H9 (cell line): ENCODE measurements at regions not wholly inside any gene's neighbourhood (a gene's known extent, or its start where the extent isn't known, plus 50 kb on each side); places are given as distances from the start of the nearest gene placed in this dataset.

Experiments
- DNase-seq: peaks from one replicate; pipeline ENCODE4 v3.0.0-alpha.2; 2017
- H2AFZ ChIP-seq: one replicate; pipeline ENCODE4 v1.6.1; 2013; ENCODE audit warnings: mild to moderate bottlenecking, low read length, control low read depth, moderate library complexity
- H2AK5ac ChIP-seq: 2 replicates; pipeline ENCODE4 v1.6.1; 2013; ENCODE audit warnings: low read length, control low read depth, mixed read lengths; ENCODE audit not compliant: insufficient read length
- H2BK120ac ChIP-seq: one replicate; pipeline ENCODE4 v1.6.1; 2013; ENCODE audit warnings: low read depth, mild to moderate bottlenecking, low read length, control low read depth, inconsistent platforms; ENCODE audit not compliant: poor library complexity, severe bottlenecking
- H2BK12ac ChIP-seq: 2 replicates; pipeline ENCODE4 v1.6.1; 2013; ENCODE audit warnings: low read length, control low read depth, mixed read lengths, low read depth; ENCODE audit not compliant: insufficient read length
- H2BK15ac ChIP-seq: 2 replicates; pipeline ENCODE4 v1.6.1; 2013; ENCODE audit warnings: low read depth, low read length, control low read depth
- H2BK20ac ChIP-seq: one replicate; pipeline ENCODE4 v1.6.1; 2013; ENCODE audit warnings: low read depth, mild to moderate bottlenecking, low read length, control low read depth, inconsistent platforms; ENCODE audit not compliant: poor library complexity, severe bottlenecking
- H2BK5ac ChIP-seq: 2 replicates; pipeline ENCODE4 v1.6.1; 2013; ENCODE audit warnings: low read length, control low read depth, mixed read lengths; ENCODE audit not compliant: insufficient read length
- H3K14ac ChIP-seq: 2 replicates; pipeline ENCODE4 v1.6.1; 2013; ENCODE audit warnings: low read length, control low read depth; ENCODE audit not compliant: insufficient read depth
- H3K18ac ChIP-seq: 2 replicates; pipeline ENCODE4 v1.6.1; 2013; ENCODE audit warnings: low read depth, mild to moderate bottlenecking, mixed read lengths, low read length, control low read depth; ENCODE audit not compliant: insufficient read length
- H3K23ac ChIP-seq: 2 replicates; pipeline ENCODE4 v1.6.1; 2013; ENCODE audit warnings: low read length, control low read depth, mixed read lengths, low read depth; ENCODE audit not compliant: insufficient read length
- H3K23me2 ChIP-seq: 2 replicates; pipeline ENCODE4 v1.6.1; 2013; ENCODE audit warnings: low read depth, mild to moderate bottlenecking, mixed read lengths, low read length, control low read depth; ENCODE audit not compliant: insufficient read length, poor library complexity, severe bottlenecking
- H3K27ac ChIP-seq: 2 replicates; pipeline ENCODE4 v1.5.1; 2013; ENCODE audit warnings: low read length, control low read depth, mixed read lengths, low read depth; ENCODE audit not compliant: insufficient read length
- H3K27me3 ChIP-seq: 2 replicates; pipeline ENCODE4 v1.6.1; 2013; ENCODE audit warnings: low read length, control low read depth, inconsistent platforms; ENCODE audit not compliant: insufficient read depth
- H3K4ac ChIP-seq: 2 replicates; pipeline ENCODE4 v1.6.1; 2013; ENCODE audit warnings: low read depth, mild to moderate bottlenecking, control low read depth, inconsistent platforms, low read length, moderate library complexity
- H3K4me1 ChIP-seq: 2 replicates; pipeline ENCODE4 v1.6.1; 2013; ENCODE audit warnings: low read length, control low read depth, inconsistent platforms; ENCODE audit not compliant: insufficient read depth
- H3K4me2 ChIP-seq: 2 replicates; pipeline ENCODE4 v1.6.1; 2013; ENCODE audit warnings: low read length, control low read depth, mixed read lengths; ENCODE audit not compliant: insufficient read length, insufficient read depth
- H3K56ac ChIP-seq: 2 replicates; pipeline ENCODE4 v1.6.1; 2013; ENCODE audit warnings: low read depth, mild to moderate bottlenecking, mixed read lengths, low read length, control low read depth; ENCODE audit not compliant: insufficient read length
- H3K79me1 ChIP-seq: 2 replicates; pipeline ENCODE4 v1.6.1; 2013; ENCODE audit warnings: low read depth, mild to moderate bottlenecking, moderate library complexity, low read length, control low read depth, inconsistent platforms; ENCODE audit not compliant: insufficient read depth, poor library complexity, severe bottlenecking
- H3K79me2 ChIP-seq: 2 replicates; pipeline ENCODE4 v1.6.1; 2013; ENCODE audit warnings: low read length, control low read depth, inconsistent platforms; ENCODE audit not compliant: insufficient read depth
- H3K9ac ChIP-seq: 2 replicates; pipeline ENCODE4 v1.6.1; 2013; ENCODE audit warnings: low read length, control low read depth, mixed read lengths; ENCODE audit not compliant: insufficient read length; ENCODE audit errors: extremely low read depth
- H3K9me3 ChIP-seq: one replicate; pipeline ENCODE4 v1.6.1; 2013; ENCODE audit warnings: low read depth, low read length, inconsistent platforms; ENCODE audit not compliant: control insufficient read depth
- H3T11ph ChIP-seq: one replicate; pipeline ENCODE4 v1.6.1; 2013; ENCODE audit warnings: mild to moderate bottlenecking, low read length, control low read depth, inconsistent platforms
- H4K20me1 ChIP-seq: one replicate; pipeline ENCODE4 v1.6.1; 2013; ENCODE audit not compliant: control insufficient read depth, insufficient read length, insufficient read depth
- H4K5ac ChIP-seq: 2 replicates; pipeline ENCODE4 v1.6.1; 2013; ENCODE audit warnings: low read depth, mild to moderate bottlenecking, mixed read lengths, low read length, control low read depth; ENCODE audit not compliant: insufficient read length
- H4K8ac ChIP-seq: replicated peaks from 2 replicates; pipeline ENCODE4 v1.6.1; 2013; ENCODE audit warnings: low read length, control low read depth, mixed read lengths, low read depth; ENCODE audit not compliant: insufficient read length
- H4K91ac ChIP-seq: 2 replicates; pipeline ENCODE4 v1.6.1; 2013; ENCODE audit warnings: low read depth, mild to moderate bottlenecking, moderate library complexity, mixed read lengths, low read length, control low read depth; ENCODE audit not compliant: insufficient read length
- H3K27ac Mint-ChIP-seq, 3 experiments: 2 replicates in 2 of 3; 3 replicates in 1 of 3; pipeline ENCODE4 v1.8.0; 2020 to 2021; ENCODE audit warnings: mixed read lengths in 3 of 3, mild to moderate bottlenecking in 1 of 3, moderate library complexity in 1 of 3
- H3K27me3 Mint-ChIP-seq: 2 replicates; pipeline ENCODE4 v1.8.0; 2021; ENCODE audit warnings: low read depth, mild to moderate bottlenecking, moderate library complexity, mixed read lengths
- H3K36me3 Mint-ChIP-seq, 3 experiments: 2 replicates in 2 of 3; 3 replicates in 1 of 3; pipeline ENCODE4 v1.8.0; 2020 to 2021; ENCODE audit warnings: low read depth in 3 of 3, mixed read lengths in 3 of 3; ENCODE audit not compliant: insufficient read depth in 1 of 3
- H3K4me1 Mint-ChIP-seq, 2 experiments: 2 replicates each; pipeline ENCODE4 v1.8.0; 2020; ENCODE audit warnings: mixed read lengths in 2 of 2
- H3K4me3 Mint-ChIP-seq, 2 experiments: 2 replicates in 1 of 2; 3 replicates in 1 of 2; pipeline ENCODE4 v1.8.0; 2020 to 2021; ENCODE audit warnings: mild to moderate bottlenecking in 2 of 2, mixed read lengths in 2 of 2, moderate library complexity in 1 of 2
- H3K9me3 Mint-ChIP-seq, 2 experiments: 2 replicates in 1 of 2; 3 replicates in 1 of 2; pipeline ENCODE4 v1.8.0; 2020; ENCODE audit warnings: mild to moderate bottlenecking in 2 of 2, mixed read lengths in 2 of 2, moderate library complexity in 1 of 2
- CTCF ChIP-seq: fragments of 200-600 bp; sonication (generic); conservative IDR thresholded peaks from 3 replicates; pipeline ENCODE4 v1.8.0; 2021; ENCODE audit warnings: antibody characterized with exemption, mild to moderate bottlenecking
- WGBS: extraction: QIAGEN DNeasy Blood & Tissue Kit; methylation state at CpG from one replicate; pipeline ENCODE4 v1.1.7; 2013; ENCODE audit warnings: missing lambda C conversion rate, low lambda C conversion rate, mixed read lengths; ENCODE audit not compliant: insufficient read length; ENCODE audit errors: extremely low coverage; 5-methylcytosine and 5-hydroxymethylcytosine counted together

- H3K27ac Mint-ChIP-seq: no peak overlapping the region
- Histone ChIP-seq H3K23me2 (no peaks in the 10 kb centered on the region), H2AFZ (no peak overlapping the region), H3K27me3 (no peaks in the 10 kb centered on the region), H4K91ac (no peak overlapping the region), H2BK120ac (no peak overlapping the region), H3K27ac (no peak overlapping the region), H3K14ac (no peak overlapping the region), H2BK15ac (no peak overlapping the region), H3K79me1 (no peaks in the 10 kb centered on the region), H3K56ac (no peak overlapping the region), H3K9me3 (no peaks in the 10 kb centered on the region), H3K18ac (no peak overlapping the region), H3K4me2 (no peak overlapping the region), H2BK5ac (no peak overlapping the region), H3T11ph (no peak overlapping the region), H3K4me1 (no peaks in the 10 kb centered on the region), H4K20me1 (no peaks in the 10 kb centered on the region), H2BK20ac (no peak overlapping the region), H2BK12ac (no peak overlapping the region), H4K8ac (no peak overlapping the region), H3K23ac (no peak overlapping the region), H3K9ac (no peak overlapping the region), H4K5ac (no peak overlapping the region), H3K4ac (no peak overlapping the region), H2AK5ac (no peak overlapping the region), H3K79me2 (no peaks in the 10 kb centered on the region; the same call in 1 of the 2 replicates)
- no peak for TF ChIP-seq CTCF
- DNase-seq: no peak
- H3K27me3 Mint-ChIP-seq: no peaks in the 10 kb centered on the region
- H3K4me3 Mint-ChIP-seq: no peak overlapping the region
- WGBS: no CpG with 5 or more reads among the region's 2 CpGs
- peaks cover 15 to 18% of the 10 kb centered on the region in 2 experiments for H3K4me1 Mint-ChIP-seq
- H3K9me3 Mint-ChIP-seq: 0 out of 5 replicates have a peak, but pooled peaks cover 0 to 2% of the 10 kb centered on the region in 2 experiments
- peaks cover 0 to 7% (median 3%) of the 10 kb centered on the region in 3 experiments; a peak in 3 of 7 replicates for H3K36me3 Mint-ChIP-seq
Measured at GRCh38 chr6:160891690-160892089, 99.9 kb upstream of the MAP3K4 start.
